PC-3 (cell line): ENCODE measurements at regions not wholly inside any gene's neighbourhood (a gene's known extent, or its start where the extent isn't known, plus 50 kb on each side); places are given as distances from the start of the nearest gene placed in this dataset.

Experiments
- ATAC-seq: fragments of 200-7000 bp; cut with Tn5 transposase; 2 replicates; pipeline ENCODE4 v1.9.1; 2020; ENCODE audit warnings: mild to moderate bottlenecking, moderate library complexity
- BruUV-seq: library from RNA; stranded (reverse); fragments of 400-500 nt; replicated peaks from 2 replicates; lab custom pipeline; 2021; lab: Mats Ljungman, UMichigan
- CTCF ChIA-PET: fragments of 300-600 bp; sonication (Branson Sonifier 250); formaldehyde crosslinking; loops from one replicate; lab custom pipeline; 2022; ENCODE audit warnings: antibody characterized with exemption; lab: Charles Lee
- POLR2A ChIA-PET: fragments of 300-600 bp; sonication (Branson Sonifier 250); formaldehyde crosslinking; loops from one replicate; lab custom pipeline; 2022; ENCODE audit warnings: antibody characterized with exemption; ENCODE audit not compliant: unreplicated experiment; lab: Charles Lee
- DNase-seq: peaks from one replicate; pipeline ENCODE4 v3.0.0-alpha.2; 2015
- H2AFZ ChIP-seq: fragments of 300-600 bp; sonication (generic); 2 replicates; pipeline ENCODE4 v1.6.0; 2016; ENCODE audit warnings: antibody characterized with exemption, low read length
- H3F3A ChIP-seq: fragments of 300-600 bp; sonication (generic); one replicate; pipeline ENCODE4 v1.6.0; 2017; ENCODE audit warnings: antibody characterized with exemption, low read length, control low read depth, mild to moderate bottlenecking; ENCODE audit not compliant: unreplicated experiment
- H3K27ac ChIP-seq: fragments of 300-600 bp; sonication (generic); 2 replicates; pipeline ENCODE4 v1.5.1; 2016; ENCODE audit warnings: mild to moderate bottlenecking, low read length
- H3K27me3 ChIP-seq: fragments of 300-600 bp; sonication (generic); 2 replicates; pipeline ENCODE4 v1.6.1; 2016; ENCODE audit warnings: low read length, mixed read lengths
- H3K36me3 ChIP-seq: fragments of 300-600 bp; sonication (generic); 2 replicates; pipeline ENCODE4 v1.6.1; 2016; ENCODE audit warnings: low read depth, mixed run types, low read length, mixed read lengths
- H3K4me1 ChIP-seq: fragments of 300-600 bp; sonication (generic); 2 replicates; pipeline ENCODE4 v1.5.1; 2016; ENCODE audit warnings: low read length; ENCODE audit not compliant: insufficient read depth
- H3K4me2 ChIP-seq: fragments of 300-600 bp; sonication (generic); 2 replicates; pipeline ENCODE4 v1.6.0; 2016; ENCODE audit warnings: low read length
- H3K4me3 ChIP-seq: fragments of 300-600 bp; sonication (generic); 2 replicates; pipeline ENCODE4 v1.5.1; 2016; ENCODE audit warnings: mild to moderate bottlenecking, low read length, mixed read lengths
- H3K79me2 ChIP-seq: fragments of 300-600 bp; sonication (generic); 2 replicates; pipeline ENCODE4 v1.6.1; 2017; ENCODE audit warnings: low read length, mixed read lengths
- H3K9ac ChIP-seq: fragments of 300-600 bp; sonication (generic); 2 replicates; pipeline ENCODE4 v1.6.0; 2016; ENCODE audit warnings: mild to moderate bottlenecking, low read length
- H3K9me2 ChIP-seq: fragments of 300-600 bp; sonication (generic); replicated peaks from 2 replicates; pipeline ENCODE4 v1.6.1; 2016; ENCODE audit warnings: mixed run types, low read length, mixed read lengths
- H3K9me3 ChIP-seq: fragments of 300-600 bp; sonication (generic); 2 replicates; pipeline ENCODE4 v1.6.1; 2016; ENCODE audit warnings: low read length, mixed read lengths
- H4K20me1 ChIP-seq: fragments of 300-600 bp; sonication (generic); 2 replicates; pipeline ENCODE4 v1.6.1; 2016; ENCODE audit warnings: low read length, mixed read lengths
- CTCF ChIP-seq: fragments of 300-600 bp; sonication (generic); conservative IDR thresholded peaks from 2 replicates; pipeline ENCODE4 v1.5.1; 2017; ENCODE audit warnings: antibody characterized with exemption, low read depth, mild to moderate bottlenecking, low read length
- EZH2 ChIP-seq: fragments of 300-600 bp; sonication (generic); IDR thresholded peaks from one replicate; pipeline ENCODE4 v1.6.1; 2017; ENCODE audit warnings: antibody characterized with exemption, mild to moderate bottlenecking, low read length; ENCODE audit not compliant: unreplicated experiment
- EZH2phosphoT487 ChIP-seq: fragments of 300-600 bp; sonication (generic); IDR thresholded peaks from 2 replicates; pipeline ENCODE4 v1.6.1; 2018; ENCODE audit warnings: mild to moderate bottlenecking, antibody characterized with exemption, low read length, borderline replicate concordance
- intact Hi-C: fragments of 100-400 bp; cut with micrococcal nuclease; formaldehyde crosslinking; loops from 2 replicates; pipeline ENCODE4 v1.9.0; 2023

- Histone ChIP-seq H3K9me2 (no peaks in the 10 kb centered on the region), H3K9ac (no peak overlapping the region), H3K36me3 (no peaks in the 10 kb centered on the region), H3K79me2 (no peaks in the 10 kb centered on the region), H3K4me2 (no peak overlapping the region), H3K27ac (no peak overlapping the region), H3K4me3 (no peak overlapping the region), H3K9me3 (no peaks in the 10 kb centered on the region), H3K27me3 (no peaks in the 10 kb centered on the region), H2AFZ (no peak overlapping the region), H4K20me1 (no peaks in the 10 kb centered on the region), H3F3A (no peaks in the 10 kb centered on the region), H3K4me1 (no peaks in the 10 kb centered on the region)
- no peak for ATAC-seq
- BruUV-seq = no TSS peak
- ChIA-PET POLR2A (no interaction called here), CTCF (no interaction called here)
- DNase-seq = no peak
- intact Hi-C loops = no loop called here
- no peak for TF ChIP-seq EZH2
- no peak for TF ChIP-seq EZH2phosphoT487
- no peak for TF ChIP-seq CTCF
Observed at GRCh38 chr3:81013360-81013759, 748.1 kb downstream of the GBE1 start.

DNA sequence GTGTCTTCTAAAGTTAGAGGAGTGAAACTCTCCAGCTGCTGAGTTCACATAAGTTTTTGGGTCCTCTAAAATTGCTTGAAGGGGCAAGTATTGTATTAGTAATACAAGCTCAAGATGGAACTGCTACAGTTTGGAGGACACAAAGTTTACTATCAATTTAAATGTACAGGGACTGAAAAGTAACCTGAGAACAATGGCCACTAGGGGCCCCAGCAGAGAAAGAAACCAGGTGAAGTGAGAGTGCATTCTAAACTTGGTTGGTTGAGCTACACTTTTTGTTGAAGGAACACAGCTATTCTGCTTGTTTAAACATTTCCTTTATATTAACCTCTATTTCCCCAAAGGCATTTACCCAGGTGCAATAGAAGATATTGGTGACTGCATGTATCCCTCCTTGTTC is 755.5 kb downstream of the GBE1 start:
- Histone ChIP-seq H2AFZ (no peak overlapping the region), H3K9me2 (no peaks in the 10 kb centered on the region), H4K20me1 (no peaks in the 10 kb centered on the region), H3K9ac (no peak overlapping the region), H3K79me2 (no peaks in the 10 kb centered on the region), H3K4me1 (no peaks in the 10 kb centered on the region), H3K27ac (no peak overlapping the region), H3K9me3 (no peaks in the 10 kb centered on the region), H3K27me3 (no peaks in the 10 kb centered on the region), H3K4me3 (no peak overlapping the region), H3F3A (no peaks in the 10 kb centered on the region), H3K4me2 (no peak overlapping the region), H3K36me3 (no peaks in the 10 kb centered on the region)
- ChIA-PET CTCF (interaction anchor here (0.6 kb wide), 2 partner anchors 238 to 329 kb away, joined by 3 to 5 read pairs; no protein-coding TSS in a partner anchor), POLR2A (no interaction called here)
- BruUV-seq = no TSS peak
- TF ChIP-seq CTCF = peak; percentile 62
- TF ChIP-seq EZH2 = no peak
- intact Hi-C loops = no loop called here
- ATAC-seq = peak; percentile 48
- DNase-seq = peak; percentile 50

GRCh38 chr3:81003817-81004216 is 757.6 kb downstream of the GBE1 start:
- ChIA-PET CTCF (no interaction called here), POLR2A (no interaction called here)
- no peak overlapping the region for H3K4me2 ChIP-seq
- H3K9ac ChIP-seq = no peak overlapping the region
- no peaks in the 10 kb centered on the region for H3K36me3 ChIP-seq
- H3K4me3 ChIP-seq = no peak overlapping the region
- intact Hi-C loops = loop anchor here (5.0 kb wide), 1 partner anchor 168 kb away; no protein-coding TSS in a partner anchor
- H4K20me1 ChIP-seq = no peaks in the 10 kb centered on the region
- H3K27me3 ChIP-seq = no peaks in the 10 kb centered on the region
- no peaks in the 10 kb centered on the region for H3K79me2 ChIP-seq
- no peak for DNase-seq
- TF ChIP-seq CTCF (no peak), EZH2phosphoT487 (no peak), EZH2 (no peak)
- H3F3A ChIP-seq = no peaks in the 10 kb centered on the region
- no peak overlapping the region for H2AFZ ChIP-seq
- no peak overlapping the region for H3K27ac ChIP-seq
- H3K4me1 ChIP-seq = no peaks in the 10 kb centered on the region
- H3K9me3 ChIP-seq = no peaks in the 10 kb centered on the region
- ATAC-seq = no peak
- H3K9me2 ChIP-seq = no peaks in the 10 kb centered on the region
- no TSS peak for BruUV-seq
